ENCODE measurements at regions not wholly inside any gene's neighbourhood (a gene's known extent, or its start where the extent isn't known, plus 50 kb on each side); places are given as distances from the start of the nearest gene placed in this dataset.

DNA sequence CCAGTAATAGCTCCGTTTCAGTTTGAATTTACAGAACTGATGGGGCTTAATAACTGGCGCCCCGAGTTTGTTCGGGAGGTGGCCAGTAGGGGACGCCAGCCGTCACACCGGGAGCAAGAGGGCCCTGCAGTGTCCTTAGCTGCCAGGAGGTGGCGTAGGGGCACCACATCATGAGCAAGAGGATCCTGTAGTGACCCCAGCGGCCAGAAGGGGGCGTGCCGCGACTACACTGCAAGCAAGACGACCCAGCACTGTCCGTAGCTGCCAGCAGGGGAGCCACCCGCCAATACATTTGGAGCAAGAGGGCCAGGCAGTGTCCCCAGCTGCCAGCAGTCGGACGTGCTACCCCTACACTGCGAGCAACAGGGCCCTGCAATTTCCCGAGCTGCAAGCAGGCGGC, 663.7 kb upstream of the B3GAT1 start:
- H3K23ac ChIP-seq (ENCODE audit: insufficient read length, low read depth, low read length), result no peak overlapping the region
- no peak overlapping the region for H3T11ph ChIP-seq (ENCODE audit: low read length)
- H4K20me1 ChIP-seq (ENCODE audit: control insufficient read depth, insufficient read depth, insufficient read length), result no peaks in the 10 kb centered on the region
- H3K4me1 ChIP-seq (ENCODE audit: insufficient read depth, low read length), result no peaks in the 10 kb centered on the region
- no peak overlapping the region for H3K56ac ChIP-seq (ENCODE audit: insufficient read length, low read depth, low read length)
- H3K9ac ChIP-seq (ENCODE audit: extremely low read depth, insufficient read length, low read length), result no peak overlapping the region
- no peaks in the 10 kb centered on the region for H3K79me2 ChIP-seq (ENCODE audit: insufficient read depth, low read length)
- Mint-ChIP-seq H3K36me3 (ENCODE audit: insufficient read depth in 1 of 3, low read depth in 3 of 3) (peaks cover 0 to 5% (median 2%) of the 10 kb centered on the region in 3 experiments; a peak in 2 of 7 replicates), H3K27ac (no peak overlapping the region), H3K4me3 (no peak overlapping the region), H3K9me3 (peaks cover 22 to 32% of the 10 kb centered on the region in 2 experiments), H3K4me1 (peaks cover 0 to 15% of the 10 kb centered on the region in 2 experiments; a peak in 1 of 4 replicates), H3K27me3 (ENCODE audit: low read depth) (0 out of 2 replicates have a peak, but pooled peaks cover 3% of the 10 kb centered on the region)
- no peak overlapping the region for H2BK20ac ChIP-seq (ENCODE audit: low read depth, low read length, poor library complexity, severe bottlenecking)
- H4K8ac ChIP-seq (replicated peaks; ENCODE audit: insufficient read length, low read depth, low read length), result no peak overlapping the region
- TF ChIP-seq, protein P1, sequence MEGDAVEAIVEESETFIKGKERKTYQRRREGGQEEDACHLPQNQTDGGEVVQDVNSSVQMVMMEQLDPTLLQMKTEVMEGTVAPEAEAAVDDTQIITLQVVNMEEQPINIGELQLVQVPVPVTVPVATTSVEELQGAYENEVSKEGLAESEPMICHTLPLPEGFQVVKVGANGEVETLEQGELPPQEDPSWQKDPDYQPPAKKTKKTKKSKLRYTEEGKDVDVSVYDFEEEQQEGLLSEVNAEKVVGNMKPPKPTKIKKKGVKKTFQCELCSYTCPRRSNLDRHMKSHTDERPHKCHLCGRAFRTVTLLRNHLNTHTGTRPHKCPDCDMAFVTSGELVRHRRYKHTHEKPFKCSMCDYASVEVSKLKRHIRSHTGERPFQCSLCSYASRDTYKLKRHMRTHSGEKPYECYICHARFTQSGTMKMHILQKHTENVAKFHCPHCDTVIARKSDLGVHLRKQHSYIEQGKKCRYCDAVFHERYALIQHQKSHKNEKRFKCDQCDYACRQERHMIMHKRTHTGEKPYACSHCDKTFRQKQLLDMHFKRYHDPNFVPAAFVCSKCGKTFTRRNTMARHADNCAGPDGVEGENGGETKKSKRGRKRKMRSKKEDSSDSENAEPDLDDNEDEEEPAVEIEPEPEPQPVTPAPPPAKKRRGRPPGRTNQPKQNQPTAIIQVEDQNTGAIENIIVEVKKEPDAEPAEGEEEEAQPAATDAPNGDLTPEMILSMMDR (conservative IDR thresholded peaks at IDR 0.05), result peak; percentile 96
- no peaks in the 10 kb centered on the region for H3K27me3 ChIP-seq (ENCODE audit: insufficient read depth, low read length)
- no peak overlapping the region for H4K91ac ChIP-seq (ENCODE audit: insufficient read length, low read depth, low read length)
- no peak overlapping the region for H3K4ac ChIP-seq (ENCODE audit: low read depth, low read length)
- H2BK15ac ChIP-seq (ENCODE audit: low read depth, low read length), result no peak overlapping the region
- no peak overlapping the region for H3K18ac ChIP-seq (ENCODE audit: insufficient read length, low read depth, low read length)
- H3K79me1 ChIP-seq (ENCODE audit: insufficient read depth, low read depth, low read length, poor library complexity, severe bottlenecking), result no peaks in the 10 kb centered on the region
- H4K5ac ChIP-seq (ENCODE audit: insufficient read length, low read depth, low read length), result no peak overlapping the region
- H3K9me3 ChIP-seq (ENCODE audit: control insufficient read depth, low read depth, low read length), result no peaks in the 10 kb centered on the region
- peak; percentile 89 for DNase-seq
- no peak overlapping the region for H3K27ac ChIP-seq (ENCODE audit: insufficient read length, low read depth, low read length)
- H3K4me2 ChIP-seq (ENCODE audit: insufficient read depth, insufficient read length, low read length), result no peak overlapping the region
- H3K14ac ChIP-seq (ENCODE audit: insufficient read depth, low read length), result no peak overlapping the region
- no peak overlapping the region for H2BK12ac ChIP-seq (ENCODE audit: insufficient read length, low read depth, low read length)
- no peak overlapping the region for H2AFZ ChIP-seq (ENCODE audit: low read length)
- no peak overlapping the region for H2BK120ac ChIP-seq (ENCODE audit: low read depth, low read length, poor library complexity, severe bottlenecking)
- H2AK5ac ChIP-seq (ENCODE audit: insufficient read length, low read length), result no peak overlapping the region
- no peaks in the 10 kb centered on the region for H3K23me2 ChIP-seq (ENCODE audit: insufficient read length, low read depth, low read length, poor library complexity, severe bottlenecking)
- no CpG with 5 or more reads among the region's 20 CpGs for WGBS (ENCODE audit: extremely low coverage, insufficient read length, low lambda C conversion rate)
- H2BK5ac ChIP-seq (ENCODE audit: insufficient read length, low read length), result no peak overlapping the region
